Epidermal melanocyte (primary cell): ENCODE measurements at regions not wholly inside any gene's neighbourhood (a gene's known extent, or its start where the extent isn't known, plus 50 kb on each side); places are given as distances from the start of the nearest gene placed in this dataset.
"Not testable (repeated sequence)": the region's sequence is repeated elsewhere in the genome, so short reads cannot be mapped to it uniquely, and the experiment has no call there.

Experiments
- DNase-seq: peaks from one replicate; pipeline ENCODE4 v3.0.0; 2011; ENCODE audit warnings: low spot score; ENCODE audit not compliant: insufficient read length

GRCh38 chr4:154164931-154165839 lies 326.4 kb downstream of the DCHS2 start:
- no peak for DNase-seq

GRCh38 chr4:154160519-154161301 lies 330.9 kb downstream of the DCHS2 start:
- no peak for DNase-seq

- DNase-seq: no peak
Observed at GRCh38 chr4:154158361-154159155, 333.0 kb downstream of the DCHS2 start.

DNA sequence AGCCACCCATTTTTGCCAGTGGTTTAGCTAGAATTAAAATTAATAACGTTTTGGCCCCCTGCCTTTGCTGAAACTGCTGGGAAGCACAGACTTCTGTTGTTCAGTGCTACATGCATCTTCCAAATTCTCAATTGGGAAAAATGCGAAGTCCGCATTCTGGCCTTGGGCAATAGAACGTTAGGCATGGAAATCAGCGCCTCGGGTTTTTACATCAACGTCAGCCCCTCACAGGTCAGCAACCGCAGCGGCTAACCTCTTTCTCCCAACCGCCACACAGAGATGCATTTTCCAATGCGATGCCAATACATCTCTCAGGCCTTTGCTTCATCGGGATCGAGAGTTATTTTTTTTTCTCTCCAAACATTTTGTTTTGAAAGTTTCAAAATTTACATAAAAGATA lies 339.1 kb downstream of the DCHS2 start:
- no peak for DNase-seq

- not testable (repeated sequence) for DNase-seq
Observed at GRCh38 chr4:154149236-154149635, 342.4 kb downstream of the DCHS2 start.

- no peak for DNase-seq
Observed at GRCh38 chr4:154143720-154144119, 347.9 kb downstream of the DCHS2 start.

GRCh38 chr4:154142664-154143063 lies 348.9 kb downstream of the DCHS2 start:
- no peak for DNase-seq

DNA sequence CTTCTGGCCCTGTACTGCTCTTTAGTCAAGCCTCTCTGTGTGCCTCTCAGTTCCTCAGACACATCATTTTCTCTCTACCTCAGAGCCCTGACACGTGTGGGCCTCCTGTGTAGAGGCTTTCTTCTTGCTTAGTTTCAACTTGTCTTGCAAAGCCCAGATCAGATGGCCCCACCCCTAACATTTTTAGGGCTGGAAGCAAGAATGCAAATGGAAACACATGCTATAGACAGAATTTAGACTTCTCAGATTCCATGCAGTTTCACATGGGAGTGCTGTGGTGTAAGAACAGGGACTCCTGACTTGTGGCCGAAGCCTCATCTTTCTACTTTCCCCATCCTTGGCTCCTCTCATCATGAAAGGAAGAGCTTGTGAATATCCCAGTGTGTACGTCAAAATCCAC lies 350.7 kb downstream of the DCHS2 start:
- no peak for DNase-seq

DNA sequence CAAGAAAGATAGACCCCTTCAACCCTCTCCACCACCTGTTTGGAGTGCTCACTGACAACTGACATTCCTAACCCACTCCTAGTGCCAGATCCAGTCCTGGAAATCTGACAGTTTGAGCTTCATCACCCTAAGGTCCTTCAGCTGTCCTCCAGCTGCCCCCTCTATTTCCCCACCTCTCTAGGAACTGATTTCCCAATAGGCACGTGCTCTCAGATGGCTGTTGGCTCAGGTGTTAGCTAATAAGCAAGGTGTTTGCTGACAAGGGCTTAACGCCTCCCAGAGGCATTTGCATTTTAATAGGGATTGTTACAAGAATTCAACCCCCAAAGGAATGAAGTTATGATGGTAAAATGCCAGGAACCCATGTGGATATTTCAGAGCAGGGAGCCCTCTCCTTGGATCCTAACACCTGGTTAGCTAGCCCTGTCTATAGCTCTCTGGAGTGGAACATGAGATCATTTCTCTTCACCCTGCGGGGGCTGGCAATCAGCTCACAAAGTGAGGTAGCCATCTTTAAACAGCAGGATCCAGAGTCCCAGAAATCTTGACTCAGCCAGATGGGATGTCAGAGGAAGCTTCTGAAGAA lies 348.5 kb upstream of the SFRP2 start:
- DNase-seq: no peak

GRCh38 chr4:154135576-154135975 lies 346.7 kb upstream of the SFRP2 start:
- DNase-seq: no peak

DNA sequence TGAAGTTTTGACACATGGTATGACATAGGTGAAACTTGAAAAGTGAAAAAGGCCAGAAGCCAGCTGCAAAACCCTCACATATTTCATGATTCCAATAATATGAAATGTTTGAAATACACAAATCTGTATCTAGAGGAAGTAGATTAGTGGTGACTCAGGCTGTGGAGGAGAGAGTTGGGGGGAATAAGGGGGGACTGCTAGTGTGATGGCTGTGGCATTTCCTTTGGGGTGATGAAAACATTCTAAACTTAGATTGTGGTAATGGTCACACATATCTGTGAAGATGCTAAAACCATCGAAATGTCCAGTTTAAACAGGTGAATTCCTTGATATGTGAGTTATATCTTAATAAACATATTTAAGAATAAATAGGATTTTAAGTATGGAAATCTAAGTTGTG lies 343.5 kb upstream of the SFRP2 start:
- no peak for DNase-seq

DNA sequence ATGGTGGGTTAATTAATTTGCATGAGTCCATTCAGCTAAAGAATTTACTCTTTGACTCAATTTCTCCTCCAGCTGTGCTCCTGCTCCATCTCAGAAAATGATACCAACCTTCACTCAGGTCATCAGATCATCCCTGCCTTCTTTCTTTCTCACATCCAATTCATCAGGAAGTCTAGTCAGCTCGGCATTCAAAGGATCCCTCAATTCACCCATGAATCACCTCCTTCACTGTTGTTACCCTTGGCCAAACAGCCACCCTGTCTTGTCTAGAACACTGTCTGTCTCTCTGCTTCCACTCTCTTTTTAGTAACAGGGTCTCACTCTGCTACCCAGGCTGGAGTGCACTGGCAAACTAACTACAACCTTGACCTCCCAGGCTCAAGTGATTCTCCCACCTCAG lies 337.4 kb upstream of the SFRP2 start:
- DNase-seq: no peak

- no peak for DNase-seq
Observed at GRCh38 chr4:154125340-154125739, 336.5 kb upstream of the SFRP2 start.

DNA sequence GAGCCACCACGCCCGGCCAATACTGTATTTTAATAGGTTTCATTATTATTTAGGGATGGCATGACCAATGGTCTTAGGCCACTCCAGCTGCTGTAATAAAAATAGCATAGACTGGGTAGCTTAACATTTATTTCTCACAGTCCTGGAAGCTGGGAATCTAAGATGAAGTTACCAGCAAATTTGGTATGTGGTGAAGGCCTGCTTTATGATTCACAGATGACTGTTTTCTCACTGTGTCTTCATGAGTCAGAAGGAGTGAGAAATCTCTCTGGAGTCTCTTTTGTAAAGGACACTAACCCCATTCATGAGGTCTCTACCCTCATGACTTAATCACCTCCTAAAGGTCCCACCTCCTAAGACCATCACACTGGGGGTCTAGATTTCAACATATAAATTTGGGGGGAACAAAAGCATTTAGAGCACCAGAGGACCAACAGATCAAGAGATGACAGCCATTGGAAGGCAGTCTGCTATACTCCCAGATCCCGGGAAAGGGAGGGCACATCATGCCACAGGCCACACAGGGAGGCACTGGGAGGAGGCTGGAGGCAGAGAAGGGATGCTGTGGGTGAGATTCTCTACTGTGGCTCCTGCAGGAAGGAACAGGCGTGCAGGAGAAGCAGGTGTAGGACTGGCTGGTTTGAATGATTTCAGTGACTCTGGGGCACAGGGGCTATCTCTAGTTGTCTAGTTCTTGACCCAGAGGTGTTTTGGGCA lies 335.8 kb upstream of the SFRP2 start:
- DNase-seq: no peak

DNA sequence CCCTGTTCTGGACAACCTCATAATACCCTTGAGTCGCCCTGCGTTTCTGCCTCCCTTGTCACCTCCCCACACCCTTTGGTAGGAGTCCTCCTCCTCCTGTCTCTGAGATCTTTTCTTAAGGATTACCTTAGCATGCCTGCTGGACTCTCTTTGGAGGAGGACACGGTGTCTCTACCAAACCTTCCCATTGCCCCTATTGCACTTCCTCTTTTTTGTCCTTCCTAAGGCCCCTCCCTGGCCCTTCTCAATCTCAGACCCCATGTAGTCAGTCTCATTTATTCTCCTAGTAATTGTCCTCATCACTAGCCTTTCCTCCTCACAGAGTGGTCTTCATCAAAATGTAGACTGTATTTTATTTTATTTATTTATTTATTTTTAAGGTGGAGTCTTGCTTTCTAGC lies 335.0 kb upstream of the SFRP2 start:
- no peak for DNase-seq

DNA sequence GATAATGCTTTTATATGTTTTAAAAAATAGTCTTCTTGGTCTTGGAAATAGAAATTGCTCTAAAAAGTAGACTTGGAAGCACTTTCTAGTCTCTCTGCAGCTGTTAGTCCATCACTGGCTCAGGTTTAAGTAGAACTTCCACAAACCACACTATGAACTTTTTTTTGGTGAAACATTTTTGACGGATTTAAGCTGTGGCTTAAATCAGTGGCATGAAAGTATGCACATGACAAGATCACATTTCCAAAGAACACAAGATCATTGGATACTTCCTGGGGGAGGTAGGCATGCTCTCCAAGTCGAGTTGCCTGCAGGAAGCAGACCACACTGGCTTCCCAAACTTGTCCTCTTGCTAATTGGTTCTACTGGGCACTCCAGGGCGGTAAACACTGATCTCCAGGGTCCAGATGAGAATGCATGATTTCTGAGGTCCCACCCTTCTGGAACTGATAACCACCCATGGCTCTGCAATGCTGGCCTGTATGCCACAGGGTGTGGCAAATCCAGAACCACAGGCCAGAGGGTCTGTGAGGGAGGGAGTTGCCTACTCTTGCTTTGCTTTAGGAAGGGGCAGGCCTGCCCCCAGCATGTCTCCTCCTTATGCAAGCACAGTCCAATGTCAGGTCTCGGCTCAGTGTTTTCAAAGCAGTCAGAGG lies 331.9 kb upstream of the SFRP2 start:
- no peak for DNase-seq

DNA sequence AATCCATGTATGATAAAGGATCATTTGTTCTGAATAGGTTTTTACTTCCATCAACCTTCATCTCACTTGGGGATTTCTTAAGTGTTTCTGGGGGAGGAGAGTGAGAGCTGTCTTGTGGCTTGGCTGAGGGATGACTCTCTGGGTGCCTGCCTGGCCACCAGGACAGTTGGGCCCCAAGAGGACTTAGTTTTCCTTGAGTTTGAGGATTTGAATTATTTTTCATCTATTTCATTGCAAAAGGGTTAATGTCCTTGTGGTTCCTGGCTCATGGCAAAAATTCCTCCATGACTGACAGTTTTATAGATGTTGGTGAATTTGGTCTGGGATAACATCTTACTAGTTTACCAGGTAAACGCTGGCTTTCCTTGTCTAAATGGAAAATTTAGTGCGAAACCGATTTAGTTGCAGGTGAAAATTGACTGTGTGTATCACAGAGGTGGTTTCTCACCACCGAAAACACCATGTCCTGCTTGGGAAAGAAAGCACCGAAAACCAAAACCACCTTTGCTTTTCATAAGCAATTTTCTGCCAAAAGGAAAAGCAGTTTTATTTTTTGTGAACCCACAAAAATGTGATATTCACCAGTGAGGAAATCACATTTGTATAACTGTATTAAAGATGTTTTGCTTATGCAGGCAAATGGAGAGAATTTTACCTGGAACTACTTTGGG lies 331.3 kb upstream of the SFRP2 start:
- DNase-seq: no peak

GRCh38 chr4:154119317-154119716 lies 330.4 kb upstream of the SFRP2 start:
- DNase-seq: no peak

DNA sequence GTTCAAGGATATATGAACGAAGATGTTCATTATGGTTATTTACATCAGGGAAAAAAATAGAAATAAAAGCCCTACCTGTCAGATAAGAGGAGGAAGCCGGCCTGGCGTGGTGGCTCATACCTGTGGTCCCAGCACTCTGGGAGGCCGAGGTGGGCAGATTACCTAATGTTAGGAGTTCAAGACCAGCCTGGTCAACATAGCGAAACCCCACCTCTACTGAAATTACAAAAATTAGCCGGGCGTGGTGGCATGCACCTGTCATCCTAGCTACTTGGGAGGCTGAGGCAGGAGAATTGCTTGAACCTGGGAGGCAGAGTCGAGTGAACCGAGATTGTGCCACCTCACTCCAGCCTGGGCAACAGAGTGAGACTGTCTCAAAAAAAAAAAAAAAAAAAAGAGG lies 328.8 kb upstream of the SFRP2 start:
- DNase-seq: not testable (repeated sequence)

DNA sequence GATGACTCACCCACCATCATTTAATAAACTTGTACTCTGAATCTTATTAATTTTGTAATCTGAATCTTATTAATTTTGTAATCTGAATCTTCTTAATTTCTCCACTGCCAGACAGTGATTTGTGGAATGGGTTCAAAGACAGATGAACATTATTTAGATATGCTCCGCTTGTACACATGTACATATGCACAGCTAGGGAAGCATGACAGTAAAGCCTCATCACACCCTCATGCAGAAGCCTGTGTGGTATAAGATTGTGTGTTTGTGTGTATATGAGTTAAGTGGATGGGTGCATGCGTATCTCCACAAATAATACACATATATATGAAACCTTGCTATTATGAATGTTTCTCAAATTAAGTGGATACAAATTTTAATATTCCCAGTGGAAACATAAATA lies 318.5 kb upstream of the SFRP2 start:
- no peak for DNase-seq
